BJ (cell line): ENCODE measurements at regions not wholly inside any gene's neighbourhood (a gene's known extent, or its start where the extent isn't known, plus 50 kb on each side); places are given as distances from the start of the nearest gene placed in this dataset.

ENCODE experiments used
- CTCF ChIA-PET: fragments of 350-600 bp; formaldehyde crosslinking; extraction: SDS; loops from one replicate; lab custom pipeline; 2021; ENCODE audit warnings: antibody characterized with exemption, inconsistent platforms; lab: Yijun Ruan, JAX
- POLR2A ChIA-PET: fragments of 300-600 bp; sonication (Branson Sonifier 250); formaldehyde crosslinking; extraction: SDS; loops from one replicate; lab custom pipeline; 2021; ENCODE audit warnings: antibody characterized with exemption; lab: Charles Lee
- DNase-seq: peaks from one replicate; pipeline ENCODE4 v3.0.0-alpha.2; 2011; ENCODE audit warnings: low read depth
- H3K27me3 ChIP-seq: 2 replicates; pipeline ENCODE4 v1.6.0; 2011; ENCODE audit warnings: low read length; ENCODE audit not compliant: control insufficient read depth, insufficient read depth
- H3K36me3 ChIP-seq: 2 replicates; pipeline ENCODE4 v1.5.1; 2011; ENCODE audit warnings: low read length; ENCODE audit not compliant: control insufficient read depth, insufficient read depth
- H3K4me3 ChIP-seq: 2 replicates; pipeline ENCODE4 v1.5.1; 2011; ENCODE audit warnings: low read depth, mild to moderate bottlenecking, control low read depth, low read length
- CTCF ChIP-seq: IDR thresholded peaks from 2 replicates; pipeline ENCODE4 v1.5.1; 2011; ENCODE audit warnings: low read depth, mild to moderate bottlenecking, control low read depth, inconsistent platforms, low read length, moderate library complexity; ENCODE audit not compliant: insufficient read depth

GRCh38 chr6:6529275-6529674 lies 59.2 kb upstream of the LY86 start:
- H3K36me3 ChIP-seq, result no peaks in the 10 kb centered on the region
- CTCF ChIA-PET, result no interaction called here
- DNase-seq, result no peak
- no peaks in the 10 kb centered on the region for H3K27me3 ChIP-seq
- TF ChIP-seq CTCF, result no peak
- H3K4me3 ChIP-seq, result no peak overlapping the region
- POLR2A ChIA-PET, result no interaction called here

GRCh38 chr6:6533176-6533575 lies 55.3 kb upstream of the LY86 start:
- TF ChIP-seq CTCF, result no peak
- no peak overlapping the region for H3K4me3 ChIP-seq
- no peaks in the 10 kb centered on the region for H3K36me3 ChIP-seq
- H3K27me3 ChIP-seq, result no peaks in the 10 kb centered on the region
- DNase-seq, result no peak
- ChIA-PET POLR2A (no interaction called here), CTCF (no interaction called here)

GRCh38 chr6:6534399-6534798 lies 54.1 kb upstream of the LY86 start:
- H3K4me3 ChIP-seq, result no peak overlapping the region
- CTCF ChIA-PET, result no interaction called here
- POLR2A ChIA-PET, result no interaction called here
- TF ChIP-seq CTCF, result no peak
- no peaks in the 10 kb centered on the region for H3K36me3 ChIP-seq
- no peaks in the 10 kb centered on the region for H3K27me3 ChIP-seq
- no peak for DNase-seq

GRCh38 chr6:6537488-6538260 lies 50.8 kb upstream of the LY86 start:
- POLR2A ChIA-PET, result no interaction called here
- H3K4me3 ChIP-seq, result no peak overlapping the region
- no peak for DNase-seq
- CTCF ChIA-PET, result no interaction called here
- no peaks in the 10 kb centered on the region for H3K36me3 ChIP-seq
- H3K27me3 ChIP-seq, result no peaks in the 10 kb centered on the region
- no peak for TF ChIP-seq CTCF

GRCh38 chr6:6538261-6538660 lies 50.3 kb upstream of the LY86 start:
- Histone ChIP-seq H3K36me3 (no peaks in the 10 kb centered on the region), H3K4me3 (no peak overlapping the region), H3K27me3 (no peaks in the 10 kb centered on the region)
- DNase-seq, result no peak
- TF ChIP-seq CTCF, result no peak
- CTCF ChIA-PET, result no interaction called here
- POLR2A ChIA-PET, result no interaction called here
